ENCODE measurements at regions not wholly inside any gene's neighbourhood (a gene's known extent, or its start where the extent isn't known, plus 50 kb on each side); places are given as distances from the start of the nearest gene placed in this dataset.
"Not testable (repeated sequence)": the region's sequence is repeated elsewhere in the genome, so short reads cannot be mapped to it uniquely, and the experiment has no call there.

DNA sequence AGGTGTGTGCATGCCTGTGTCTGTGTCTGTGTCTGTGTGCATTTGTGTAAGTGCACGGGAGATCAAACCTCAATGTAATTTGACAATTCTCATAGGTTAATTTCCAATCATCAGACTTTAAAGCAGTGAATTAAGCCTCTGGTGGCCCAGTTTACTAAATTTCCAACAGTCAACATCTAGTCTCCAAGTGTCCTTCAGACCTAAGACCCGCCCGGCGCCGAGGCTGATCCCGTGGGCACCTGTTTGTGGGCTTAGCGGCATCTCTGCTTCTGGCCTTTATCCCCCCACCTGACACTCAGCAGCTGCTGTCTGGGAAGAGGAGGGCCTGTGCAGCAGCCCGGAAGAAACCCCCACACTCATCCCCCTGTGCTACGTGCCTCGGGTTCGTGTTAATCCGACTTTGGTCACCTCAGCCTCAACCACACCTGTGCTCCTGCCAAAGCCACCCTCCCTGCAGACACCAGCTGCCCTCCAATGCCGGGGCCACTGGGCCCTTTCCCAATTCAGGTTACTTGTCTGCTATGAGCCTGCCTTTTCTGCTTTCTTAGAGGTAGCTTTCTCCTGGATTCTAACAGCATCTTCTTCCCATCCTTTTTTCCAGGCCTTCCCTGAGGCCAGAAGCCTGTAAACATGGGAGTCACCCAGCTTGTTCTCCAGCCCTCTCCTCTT, 154.7 kb downstream of the ATP6V0E2 start:
- not testable (repeated sequence) for H3K4me3 Mint-ChIP-seq (ENCODE audit: unreplicated experiment); H3K9me3 Mint-ChIP-seq (ENCODE audit: low read depth); H3K27me3 Mint-ChIP-seq (ENCODE audit: low read depth); H3K27ac Mint-ChIP-seq (ENCODE audit: unreplicated experiment); DNase-seq (ENCODE audit: low spot score); H3K4me1 Mint-ChIP-seq (ENCODE audit: low read depth); H3K36me3 Mint-ChIP-seq (ENCODE audit: low read depth)

DNA sequence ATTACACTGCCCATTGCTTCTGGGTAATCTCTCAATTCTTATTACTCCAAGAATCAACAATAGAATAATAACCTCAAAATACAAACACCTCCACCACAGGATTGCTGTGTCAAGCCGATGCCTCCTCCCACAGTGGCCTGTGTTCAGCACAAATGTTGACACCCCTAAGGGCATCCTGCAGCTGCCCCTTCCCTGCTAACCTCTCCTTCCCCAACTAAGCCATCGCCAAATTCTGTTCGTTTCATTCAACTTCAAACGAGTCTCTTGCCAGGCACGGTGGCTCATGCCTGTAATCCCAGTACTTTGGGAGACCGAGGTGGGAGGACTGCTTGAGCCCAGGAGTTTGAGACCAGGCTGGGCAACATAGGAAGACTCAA, 155.2 kb downstream of the ATP6V0E2 start:
- not testable (repeated sequence) for H3K36me3 Mint-ChIP-seq (ENCODE audit: low read depth); H3K27ac Mint-ChIP-seq (ENCODE audit: unreplicated experiment); DNase-seq (ENCODE audit: low spot score); H3K4me1 Mint-ChIP-seq (ENCODE audit: low read depth); H3K27me3 Mint-ChIP-seq (ENCODE audit: low read depth); H3K4me3 Mint-ChIP-seq (ENCODE audit: unreplicated experiment); H3K9me3 Mint-ChIP-seq (ENCODE audit: low read depth)

- not testable (repeated sequence) for DNase-seq (ENCODE audit: low spot score); H3K27ac Mint-ChIP-seq (ENCODE audit: unreplicated experiment)
Observed at GRCh38 chr7:150031733-150032132, 158.0 kb downstream of the ATP6V0E2 start.

DNA sequence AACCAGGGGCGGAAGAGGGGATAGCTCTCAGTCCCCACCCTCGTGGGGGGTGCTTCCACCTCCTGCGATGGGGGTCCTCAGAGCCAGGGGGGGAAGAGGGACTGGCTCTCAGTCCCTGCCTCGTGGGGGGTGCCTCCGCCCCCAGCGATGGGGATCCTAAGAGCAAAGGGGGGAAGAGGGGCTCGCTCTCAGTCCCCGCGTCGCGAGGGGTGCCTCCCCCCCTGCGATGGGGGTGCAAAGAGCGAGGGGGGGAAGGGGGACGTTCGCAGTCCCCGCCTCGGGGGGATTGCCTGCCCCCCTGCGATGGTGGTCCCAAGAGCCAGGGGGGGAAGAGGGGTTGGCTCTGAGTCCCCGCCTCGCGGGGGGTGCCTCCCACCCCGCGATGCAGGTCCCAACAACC, 159.9 kb downstream of the ATP6V0E2 start:
- H3K9me3 Mint-ChIP-seq (ENCODE audit: low read depth); DNase-seq (ENCODE audit: low spot score); H3K4me3 Mint-ChIP-seq (ENCODE audit: unreplicated experiment): not testable (repeated sequence)

More at GRCh38 chr7:150031733-150032132, 158.0 kb downstream of the ATP6V0E2 start:
- not testable (repeated sequence) for H3K9me3 Mint-ChIP-seq (ENCODE audit: low read depth); H3K4me1 Mint-ChIP-seq (ENCODE audit: low read depth); H3K27me3 Mint-ChIP-seq (ENCODE audit: low read depth); H3K36me3 Mint-ChIP-seq (ENCODE audit: low read depth); H3K4me3 Mint-ChIP-seq (ENCODE audit: unreplicated experiment)

GRCh38 chr7:150035769-150036168, 162.0 kb downstream of the ATP6V0E2 start:
- H3K4me1 Mint-ChIP-seq (ENCODE audit: low read depth); H3K27ac Mint-ChIP-seq (ENCODE audit: unreplicated experiment); H3K9me3 Mint-ChIP-seq (ENCODE audit: low read depth); H3K36me3 Mint-ChIP-seq (ENCODE audit: low read depth); H3K27me3 Mint-ChIP-seq (ENCODE audit: low read depth); H3K4me3 Mint-ChIP-seq (ENCODE audit: unreplicated experiment); DNase-seq (ENCODE audit: low spot score): not testable (repeated sequence)

More for the DNA sequence above, 159.9 kb downstream of the ATP6V0E2 start:
- not testable (repeated sequence) for H3K27ac Mint-ChIP-seq (ENCODE audit: unreplicated experiment); H3K36me3 Mint-ChIP-seq (ENCODE audit: low read depth); H3K4me1 Mint-ChIP-seq (ENCODE audit: low read depth); H3K27me3 Mint-ChIP-seq (ENCODE audit: low read depth)

DNA sequence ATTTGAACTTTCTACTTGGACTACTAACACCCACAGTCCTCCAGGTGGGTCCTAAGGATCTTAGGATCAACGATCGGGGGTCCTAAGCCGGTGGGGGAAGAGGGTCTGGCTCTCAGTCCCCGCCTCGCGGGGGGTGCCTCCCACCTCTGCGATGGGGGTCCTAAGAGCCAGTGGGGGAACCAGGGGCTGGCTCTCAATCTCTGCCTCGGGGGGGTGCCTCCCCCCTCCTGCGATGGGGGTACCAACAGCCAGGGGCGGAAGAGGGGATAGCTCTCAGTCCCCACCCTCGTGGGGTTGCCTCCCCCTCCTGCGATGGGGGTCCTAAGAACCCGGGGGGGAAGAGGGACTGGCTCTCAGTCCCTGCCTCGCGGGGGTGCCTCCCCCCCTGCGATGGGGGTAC, 165.3 kb downstream of the ATP6V0E2 start:
- H3K4me3 Mint-ChIP-seq (ENCODE audit: unreplicated experiment); H3K27me3 Mint-ChIP-seq (ENCODE audit: low read depth); H3K4me1 Mint-ChIP-seq (ENCODE audit: low read depth); H3K27ac Mint-ChIP-seq (ENCODE audit: unreplicated experiment); DNase-seq (ENCODE audit: low spot score); H3K36me3 Mint-ChIP-seq (ENCODE audit: low read depth); H3K9me3 Mint-ChIP-seq (ENCODE audit: low read depth): not testable (repeated sequence)

DNA sequence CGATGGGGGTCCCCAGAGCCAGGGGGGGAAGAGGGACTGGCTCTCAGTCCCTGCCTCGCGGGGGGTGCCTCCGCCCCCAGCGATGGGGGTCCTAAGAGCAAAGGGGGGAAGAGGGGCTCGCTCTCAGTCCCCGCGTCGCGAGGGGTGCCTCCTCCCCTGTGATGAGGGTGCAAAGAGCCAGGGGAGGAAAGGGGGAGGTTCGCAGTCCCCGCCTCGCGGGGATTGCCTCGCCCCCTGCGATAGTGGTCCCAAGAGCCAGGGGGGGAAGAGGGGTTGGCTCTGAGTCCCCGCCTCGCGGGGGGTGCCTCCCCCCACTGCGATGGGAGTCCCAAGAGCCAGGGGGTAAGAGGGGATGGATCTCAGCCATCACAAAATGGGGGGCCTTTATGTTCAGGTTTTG, 168.5 kb downstream of the ATP6V0E2 start:
- H3K9me3 Mint-ChIP-seq (ENCODE audit: low read depth); H3K27ac Mint-ChIP-seq (ENCODE audit: unreplicated experiment); DNase-seq (ENCODE audit: low spot score); H3K27me3 Mint-ChIP-seq (ENCODE audit: low read depth); H3K4me1 Mint-ChIP-seq (ENCODE audit: low read depth); H3K36me3 Mint-ChIP-seq (ENCODE audit: low read depth); H3K4me3 Mint-ChIP-seq (ENCODE audit: unreplicated experiment): not testable (repeated sequence)

DNA sequence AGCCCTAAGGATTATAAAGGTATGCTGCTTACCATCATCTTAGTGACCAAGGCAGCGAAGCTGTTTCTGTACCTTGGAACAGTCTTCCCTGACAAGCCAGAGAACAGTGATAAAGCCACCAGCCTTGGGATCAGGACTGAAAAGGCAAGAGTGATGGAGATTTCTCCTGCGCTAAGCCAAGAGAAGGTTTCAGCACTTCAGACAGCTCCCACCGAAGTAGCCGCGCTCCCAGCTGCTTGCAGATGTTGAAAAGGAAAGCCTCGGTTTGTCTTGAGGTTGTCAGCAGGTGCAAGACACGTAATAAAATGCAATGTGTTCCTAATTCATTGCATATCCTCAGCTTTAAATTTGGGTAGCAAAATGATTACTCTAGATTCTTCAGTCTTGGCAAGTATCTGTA, 171.0 kb downstream of the ATP6V0E2 start:
- H3K27ac Mint-ChIP-seq (ENCODE audit: unreplicated experiment); H3K4me3 Mint-ChIP-seq (ENCODE audit: unreplicated experiment); H3K36me3 Mint-ChIP-seq (ENCODE audit: low read depth); H3K9me3 Mint-ChIP-seq (ENCODE audit: low read depth); DNase-seq (ENCODE audit: low spot score): not testable (repeated sequence)
- Mint-ChIP-seq H3K4me1 (ENCODE audit: low read depth) (peaks cover 12% of the 10 kb centered on the region), H3K27me3 (ENCODE audit: low read depth) (peaks cover 15% of the 10 kb centered on the region)

GRCh38 chr7:150045596-150045995, 171.8 kb downstream of the ATP6V0E2 start:
- not testable (repeated sequence) for H3K9me3 Mint-ChIP-seq (ENCODE audit: low read depth); H3K4me3 Mint-ChIP-seq (ENCODE audit: unreplicated experiment); H3K27ac Mint-ChIP-seq (ENCODE audit: unreplicated experiment); H3K36me3 Mint-ChIP-seq (ENCODE audit: low read depth); DNase-seq (ENCODE audit: low spot score)
- peaks cover 12% of the 10 kb centered on the region for H3K4me1 Mint-ChIP-seq (ENCODE audit: low read depth)
- TF ChIP-seq CTCF (IDR thresholded peaks at IDR 0.05) = peak; percentile 78
- H3K27me3 Mint-ChIP-seq (ENCODE audit: low read depth) = peaks cover 18% of the 10 kb centered on the region
